HL-60 (cell line): ENCODE measurements at regions not wholly inside any gene's neighbourhood (a gene's known extent, or its start where the extent isn't known, plus 50 kb on each side); places are given as distances from the start of the nearest gene placed in this dataset.

Experiments used
- DNase-seq, 2 experiments: peaks; one replicate each; pipeline ENCODE4 v3.0.0-alpha.2; 2010 to 2020; ENCODE audit warnings: low read depth in 1 of 2, low spot score in 1 of 2
- H3K27ac ChIP-seq: fragments of 250-450 bp; sonication (Bioruptor Pico); replicated peaks from 2 replicates; pipeline ENCODE4 v1.5.1; 2020; ENCODE audit warnings: mild to moderate bottlenecking, moderate library complexity
- H3K27me3 ChIP-seq: fragments of 250-450 bp; sonication (Bioruptor Pico); 2 replicates; pipeline ENCODE4 v1.5.1; 2021; ENCODE audit warnings: mild to moderate bottlenecking, moderate library complexity; ENCODE audit not compliant: insufficient read depth, poor library complexity, severe bottlenecking
- H3K4me3 ChIP-seq: replicated peaks from 2 replicates; pipeline ENCODE4 v1.5.1; 2011; ENCODE audit warnings: mild to moderate bottlenecking, control low read depth, low read length; ENCODE audit not compliant: insufficient read depth
- CTCF ChIP-seq: IDR thresholded peaks from one replicate; pipeline ENCODE4 v1.5.1; 2011; ENCODE audit warnings: low read length, control low read depth, inconsistent platforms; ENCODE audit not compliant: insufficient read depth
- GABPA ChIP-seq: IDR thresholded peaks from 2 replicates; pipeline ENCODE4 v1.6.1; 2012; ENCODE audit warnings: low read depth
- POLR2AphosphoS5 ChIP-seq: IDR thresholded peaks from 2 replicates; pipeline ENCODE4 v1.6.1; 2012; ENCODE audit warnings: low read depth
- REST ChIP-seq: IDR thresholded peaks from 2 replicates; pipeline ENCODE4 v1.6.1; 2012; ENCODE audit warnings: low read depth; ENCODE audit not compliant: insufficient replicate concordance
- SPI1 ChIP-seq: IDR thresholded peaks from 2 replicates; pipeline ENCODE4 v1.6.1; 2012; ENCODE audit warnings: low read depth, mild to moderate bottlenecking, borderline replicate concordance

- Histone ChIP-seq H3K27me3 (no peaks in the 10 kb centered on the region), H3K4me3 (no peak overlapping the region), H3K27ac (no peak overlapping the region)
- TF ChIP-seq REST = no peak
- TF ChIP-seq POLR2AphosphoS5 = no peak
- TF ChIP-seq SPI1 = no peak
- no peak for TF ChIP-seq CTCF
- no peak for TF ChIP-seq GABPA
- DNase-seq = no peak
Observed at GRCh38 chr4:36516522-36517095, 235.2 kb downstream of the DTHD1 start.

GRCh38 chr4:36523182-36523581 is 241.8 kb downstream of the DTHD1 start:
- TF ChIP-seq SPI1 = no peak
- no peak for TF ChIP-seq CTCF
- TF ChIP-seq REST = no peak
- no peak for TF ChIP-seq GABPA
- no peak for TF ChIP-seq POLR2AphosphoS5
- no peak for DNase-seq
- Histone ChIP-seq H3K4me3 (no peak overlapping the region), H3K27me3 (no peaks in the 10 kb centered on the region), H3K27ac (no peak overlapping the region)

GRCh38 chr4:36532670-36533379 is 251.4 kb downstream of the DTHD1 start:
- DNase-seq = no peak
- TF ChIP-seq SPI1 = no peak
- no peak for TF ChIP-seq GABPA
- TF ChIP-seq CTCF = no peak
- no peak for TF ChIP-seq POLR2AphosphoS5
- TF ChIP-seq REST = no peak

More at GRCh38 chr4:36532670-36533379, 251.4 kb downstream of the DTHD1 start:
- Histone ChIP-seq H3K4me3 (no peak overlapping the region), H3K27me3 (no peaks in the 10 kb centered on the region), H3K27ac (no peak overlapping the region)
